T47D (cell line): ENCODE measurements at regions not wholly inside any gene's neighbourhood (a gene's known extent, or its start where the extent isn't known, plus 50 kb on each side); places are given as distances from the start of the nearest gene placed in this dataset.
"Not testable (repeated sequence)": the region's sequence is repeated elsewhere in the genome, so short reads cannot be mapped to it uniquely, and the experiment has no call there.

Source experiments
- DNase-seq, 2 experiments: peaks; one replicate each; pipeline versions ENCODE4 v3.0.0 to v3.0.0-alpha.2; 2011 to 2012; ENCODE audit warnings: low read depth in 1 of 2, low spot score in 1 of 2
- JUND ChIP-seq: IDR thresholded peaks from 2 replicates; pipeline ENCODE4 v1.6.1; 2012; ENCODE audit warnings: low read depth
- in situ Hi-C: cut with HindIII; loops from 2 replicates; pipeline ENCODE4 v1.10.0; 2016; ENCODE audit warnings: low sequenced_read_pairs, low pct_unique_long_range_greater_than_20kb

DNA sequence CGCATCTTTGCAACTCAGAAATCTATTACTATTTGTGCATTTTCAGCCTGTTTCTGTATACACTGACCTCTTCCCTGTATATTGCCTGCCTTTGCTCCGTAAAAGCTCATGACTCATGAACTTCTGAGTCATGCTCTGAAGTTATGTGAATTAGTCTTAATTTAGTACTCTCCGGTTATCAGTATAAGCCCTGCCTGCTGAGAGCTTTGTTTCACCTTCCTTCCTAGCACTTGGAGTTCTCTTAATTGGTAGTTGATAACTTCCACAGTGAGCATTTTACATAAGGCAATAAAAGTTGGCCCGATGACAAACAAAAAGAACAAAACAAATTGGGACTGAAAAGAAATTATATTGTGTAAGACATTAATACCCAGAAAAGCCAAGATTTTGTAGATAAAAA, 231.4 kb downstream of the GJA1 start:
- DNase-seq = no peak
- in situ Hi-C loops = no loop called here
- TF ChIP-seq JUND = no peak

DNA sequence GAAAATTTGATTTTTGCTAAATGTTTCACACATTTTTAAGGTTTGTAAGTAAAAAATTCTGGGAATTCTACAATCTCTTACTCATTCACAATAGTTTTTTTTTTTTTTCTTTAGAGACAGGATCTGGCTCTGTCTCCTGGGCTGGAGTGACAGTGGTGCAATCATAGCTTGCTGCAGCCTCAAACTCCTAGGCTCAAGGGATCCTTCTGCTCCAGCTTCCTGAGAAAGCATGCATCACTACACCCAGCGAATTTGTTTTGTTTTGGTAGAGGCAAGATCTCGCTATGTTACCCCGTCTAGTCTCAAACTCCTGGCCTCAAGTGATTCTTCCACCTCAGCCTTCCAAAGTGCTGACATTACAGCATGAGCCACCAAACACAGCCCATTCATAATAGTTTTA, 232.8 kb downstream of the GJA1 start:
- DNase-seq = no peak
- TF ChIP-seq JUND = no peak
- in situ Hi-C loops = no loop called here

DNA sequence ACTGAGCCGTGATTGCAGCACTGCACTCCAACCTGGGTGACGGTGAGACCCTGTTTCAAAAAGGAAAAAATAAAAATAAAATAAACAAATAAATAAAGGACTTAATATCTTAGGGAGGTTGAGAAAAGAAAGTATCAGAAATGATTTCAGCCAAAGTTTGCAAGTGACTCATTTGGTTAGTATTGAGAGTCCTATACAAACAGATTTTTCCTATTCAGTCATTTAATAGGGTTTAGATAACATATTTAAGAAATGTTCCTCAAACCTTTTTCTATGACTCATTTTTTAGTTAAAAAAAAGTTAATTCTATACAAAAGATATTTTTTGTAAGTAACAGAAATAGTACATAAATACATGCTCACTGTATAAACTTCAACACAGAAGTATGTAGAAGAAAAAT, 235.1 kb downstream of the GJA1 start:
- no peak for TF ChIP-seq JUND
- in situ Hi-C loops = no loop called here
- DNase-seq = no peak

DNA sequence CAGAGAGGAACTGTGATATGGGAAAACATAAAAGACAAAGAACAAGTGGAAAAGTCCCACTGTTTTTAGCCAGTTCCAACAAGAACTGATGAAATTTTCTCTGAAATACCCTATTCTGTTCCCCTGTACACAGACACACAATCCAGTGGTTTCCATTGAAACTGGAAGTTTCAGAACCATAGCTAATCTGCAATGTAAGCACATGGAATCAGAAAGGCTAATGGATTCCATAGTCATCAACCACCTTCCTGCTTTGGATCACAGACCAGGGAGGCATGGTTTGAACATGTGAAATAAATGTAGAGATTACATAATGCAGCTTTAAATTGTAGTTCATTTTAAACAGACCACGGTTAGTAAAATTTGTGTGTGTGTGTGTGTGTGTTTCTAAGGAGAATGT, 242.1 kb downstream of the GJA1 start:
- no peak for DNase-seq
- in situ Hi-C loops = no loop called here
- TF ChIP-seq JUND = no peak

DNA sequence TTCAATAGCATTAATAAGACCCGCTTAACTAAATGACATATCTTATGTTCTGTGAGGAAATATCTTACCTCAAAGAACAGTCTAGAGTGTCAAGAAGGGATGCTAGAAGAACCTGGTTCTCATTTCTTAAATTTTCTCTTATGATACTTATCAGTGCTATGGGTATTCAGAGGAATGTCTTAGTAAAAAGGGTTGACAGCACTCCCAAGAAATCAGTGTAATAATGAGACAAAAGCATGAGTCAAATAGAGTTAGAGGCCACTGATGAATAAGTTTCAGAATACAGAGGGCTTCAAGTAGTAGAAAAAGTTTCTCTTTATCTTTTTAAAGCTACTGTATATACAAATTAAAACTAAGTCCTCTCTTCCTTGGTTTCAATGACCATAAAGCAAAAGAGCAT, 242.8 kb downstream of the GJA1 start:
- no peak for TF ChIP-seq JUND
- in situ Hi-C loops = no loop called here
- DNase-seq = no peak

DNA sequence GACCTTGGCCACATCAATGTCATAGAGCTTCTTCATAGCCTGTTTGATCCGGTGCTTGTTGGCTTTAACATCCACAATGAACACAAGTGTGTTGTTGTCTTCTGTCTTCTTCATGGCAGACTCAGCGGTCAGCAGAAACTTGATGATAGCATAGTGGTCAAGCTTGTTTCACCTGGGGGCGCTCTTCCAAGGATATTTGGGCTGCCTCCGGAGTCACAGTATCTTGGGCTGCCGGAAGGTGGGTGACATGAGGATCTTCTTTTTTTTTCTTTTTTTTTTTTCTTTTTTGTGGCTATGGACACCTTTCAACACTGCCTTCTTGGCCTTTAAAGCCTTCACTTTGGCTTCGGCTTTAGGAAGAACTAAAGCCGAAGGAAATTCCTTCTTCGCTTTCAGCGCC, 244.6 kb downstream of the GJA1 start:
- DNase-seq = no peak
- TF ChIP-seq JUND = no peak
- in situ Hi-C loops = no loop called here

DNA sequence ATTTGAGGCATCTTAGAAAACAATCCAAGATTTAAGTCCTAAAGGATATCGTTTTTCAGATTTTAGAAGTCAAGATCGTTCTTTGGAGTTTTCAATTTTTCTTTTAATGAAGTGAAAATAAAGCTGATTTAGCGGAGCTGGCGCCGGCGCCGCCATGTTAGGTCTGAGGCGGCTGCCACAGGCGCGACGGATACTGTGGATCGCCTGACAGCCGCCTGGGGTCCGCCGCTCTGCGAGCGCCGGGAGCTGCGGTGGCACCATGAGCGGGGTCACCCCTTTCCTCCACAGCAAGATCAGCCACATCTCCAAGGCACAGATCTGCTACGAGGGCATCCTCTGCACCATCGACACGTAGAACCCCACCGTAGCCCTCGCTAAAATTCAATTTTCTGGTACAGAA, 247.2 kb downstream of the GJA1 start:
- DNase-seq = no peak
- in situ Hi-C loops = no loop called here
- no peak for TF ChIP-seq JUND

DNA sequence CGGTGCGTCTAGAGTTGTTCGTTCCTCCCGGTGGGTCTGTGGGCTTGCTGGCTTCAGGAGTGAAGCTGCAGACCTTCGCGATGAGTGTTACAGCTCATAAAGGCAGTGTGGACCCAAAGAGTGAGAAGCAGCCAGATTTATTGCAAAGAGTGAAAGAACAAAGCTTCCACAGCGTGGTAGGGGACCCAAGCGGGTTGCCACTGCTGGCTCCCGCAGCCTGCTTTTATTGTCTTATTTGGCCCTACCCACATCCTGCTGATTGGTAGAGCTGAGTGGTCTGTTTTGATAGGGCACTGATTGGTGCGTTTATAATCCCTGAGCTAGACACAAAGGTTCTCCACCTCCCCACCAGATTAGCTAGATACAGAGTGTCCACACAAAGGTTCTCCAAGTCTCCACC, 250.4 kb downstream of the GJA1 start:
- DNase-seq, in situ Hi-C loops: not testable (repeated sequence)

DNA sequence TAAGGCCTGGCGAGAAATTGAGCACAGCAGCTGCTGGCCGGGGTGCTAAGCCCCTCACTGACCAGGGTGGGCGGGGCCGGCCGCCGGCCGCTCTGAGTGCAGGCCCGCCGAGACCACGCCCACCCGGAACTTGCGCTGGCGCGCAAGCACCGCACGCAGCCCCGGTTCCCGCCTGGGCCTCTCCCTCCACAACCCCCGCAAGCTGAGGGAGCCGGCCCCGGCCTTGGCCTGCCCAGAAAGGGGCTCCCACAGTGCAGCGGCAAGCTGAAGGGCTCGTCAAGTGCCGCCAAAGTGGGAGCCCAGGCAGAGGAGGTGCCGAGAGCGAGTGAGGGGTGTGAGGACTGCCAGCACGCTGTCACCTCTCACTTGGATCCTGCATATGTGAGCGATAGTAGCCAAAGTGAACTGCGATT, 251.2 kb downstream of the GJA1 start:
- in situ Hi-C loops = no loop called here
- TF ChIP-seq JUND = no peak
- DNase-seq = no peak

DNA sequence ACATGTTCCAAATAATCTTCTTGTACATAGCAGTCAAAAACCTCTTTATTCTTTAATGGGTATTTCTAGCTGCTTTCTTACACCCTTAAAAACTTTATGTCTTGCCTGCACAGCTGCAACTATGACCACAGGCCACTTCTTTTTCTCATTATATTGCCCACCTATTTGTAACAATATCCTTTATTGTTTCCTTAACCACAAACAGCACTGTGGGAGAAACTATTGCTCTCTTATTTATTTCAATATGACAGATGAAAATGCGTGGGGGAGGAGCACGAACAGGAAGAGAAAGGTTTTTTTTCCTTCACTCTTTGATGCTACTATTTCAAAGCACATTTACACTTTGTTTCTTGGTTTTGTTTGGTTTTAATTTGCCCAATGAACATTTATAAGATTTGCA, 253.5 kb downstream of the GJA1 start:
- DNase-seq = no peak
- in situ Hi-C loops = no loop called here
- TF ChIP-seq JUND = no peak

DNA sequence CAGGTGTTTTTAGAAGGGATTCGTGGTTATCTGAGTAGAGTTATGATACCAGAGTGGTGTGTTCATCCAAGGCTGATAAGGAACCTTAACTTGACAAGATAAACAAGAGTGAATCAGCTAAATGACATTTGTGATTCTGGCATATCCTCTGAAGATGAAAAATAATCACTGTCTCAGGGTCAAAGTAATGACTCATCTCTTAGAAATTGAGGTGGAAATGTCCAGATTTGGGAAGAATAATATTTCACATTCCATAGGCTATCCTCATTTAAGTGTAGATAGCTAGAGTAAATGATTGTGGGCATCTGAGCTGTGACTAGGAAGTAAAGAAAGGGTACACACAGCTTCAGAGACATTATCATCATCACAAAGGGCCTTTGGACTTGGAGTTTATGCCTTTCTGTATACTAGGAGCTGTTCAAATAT, 255.7 kb downstream of the GJA1 start:
- no peak for TF ChIP-seq JUND
- peak in 1 of 2 experiments; percentile 1 for DNase-seq
- in situ Hi-C loops = no loop called here

DNA sequence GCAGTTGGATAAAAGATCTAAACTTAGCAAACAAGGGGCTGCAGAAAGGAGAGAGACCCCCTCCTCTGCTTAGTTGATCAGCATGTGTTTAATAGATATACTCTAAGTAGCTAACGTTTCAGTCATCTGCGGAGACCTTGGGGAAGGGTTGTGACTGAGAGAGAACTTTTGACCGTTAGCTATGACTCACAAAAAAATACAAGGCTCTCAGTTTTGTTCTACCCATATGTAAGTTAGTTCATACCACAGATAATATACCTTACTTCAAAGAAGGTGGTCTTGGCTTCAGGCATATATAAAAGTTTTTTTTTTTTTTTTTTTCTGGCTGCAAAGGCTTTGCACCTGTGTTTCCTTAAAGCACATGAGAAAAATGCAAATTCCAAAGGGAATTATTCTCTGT, 258.9 kb downstream of the GJA1 start:
- no peak for TF ChIP-seq JUND
- DNase-seq = no peak
- in situ Hi-C loops = no loop called here

DNA sequence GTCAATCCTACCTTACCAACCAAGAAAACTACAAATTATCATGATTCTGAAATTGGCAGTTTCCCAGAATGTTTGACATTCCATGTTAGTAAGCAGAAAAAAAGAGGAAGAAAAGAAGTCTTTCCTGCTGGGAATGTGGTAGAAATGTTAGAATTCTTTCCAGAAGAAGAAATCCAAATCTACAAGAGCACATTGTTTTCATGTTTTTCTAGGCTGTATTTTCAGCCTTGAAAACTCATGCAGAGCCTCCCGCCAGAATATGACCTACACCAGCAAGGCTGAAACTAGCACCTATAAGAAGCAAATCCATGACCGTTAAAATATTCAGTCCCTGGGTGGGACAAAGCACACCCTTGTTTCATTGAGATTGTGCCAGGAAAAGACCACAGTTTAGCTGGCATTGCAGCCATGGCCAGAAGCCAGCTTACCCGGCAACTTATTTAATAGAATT, 259.4 kb downstream of the GJA1 start:
- in situ Hi-C loops = no loop called here
- no peak for DNase-seq
- no peak for TF ChIP-seq JUND

DNA sequence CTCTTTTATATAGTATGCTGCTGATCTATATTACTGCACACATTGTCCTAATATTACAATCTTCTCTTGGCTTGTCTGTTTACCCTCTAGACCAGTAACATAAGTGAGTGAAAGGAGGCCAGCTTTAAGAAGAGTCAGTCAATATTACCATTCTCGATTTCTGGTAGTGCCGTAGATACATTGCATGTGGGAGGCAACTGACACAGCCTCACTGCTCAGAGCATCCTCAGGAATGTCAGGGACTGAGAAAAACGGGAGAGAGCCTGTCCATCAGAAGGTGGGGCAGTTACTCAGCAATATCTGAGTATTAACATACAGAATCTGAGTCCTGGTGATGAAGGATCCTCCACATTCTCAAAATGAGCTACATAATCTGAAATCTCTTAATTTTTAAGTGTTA, 259.9 kb downstream of the GJA1 start:
- no peak for TF ChIP-seq JUND
- in situ Hi-C loops = no loop called here
- DNase-seq = no peak

DNA sequence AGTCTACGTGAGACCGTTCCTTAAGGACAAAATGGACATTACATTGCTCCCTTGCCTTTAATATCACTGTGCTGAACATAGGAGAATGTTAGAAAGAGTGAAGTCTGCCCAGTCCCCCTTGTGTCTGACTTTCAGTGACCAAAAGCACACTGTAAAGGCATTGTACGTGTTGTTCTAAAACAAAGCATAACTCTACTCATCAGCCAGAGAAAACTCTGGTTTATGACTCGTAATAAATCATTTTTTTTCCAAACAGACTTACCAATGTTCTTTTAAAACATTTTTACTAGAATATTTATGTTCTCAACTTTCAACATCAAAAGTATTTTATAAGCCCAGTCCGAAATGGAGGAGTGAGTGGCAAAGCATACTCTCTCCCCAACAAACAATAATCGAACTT, 262.5 kb downstream of the GJA1 start:
- DNase-seq = no peak
- TF ChIP-seq JUND = no peak
- in situ Hi-C loops = no loop called here
